HepG2 (cell line): ENCODE measurements at regions not wholly inside any gene's neighbourhood (a gene's known extent, or its start where the extent isn't known, plus 50 kb on each side); places are given as distances from the start of the nearest gene placed in this dataset.

Experiments
- ATAC-seq: fragments of 200-7000 bp; cut with Tn5 transposase; 3 replicates; pipeline ENCODE4 v1.9.1; 2020; ENCODE audit warnings: mild to moderate bottlenecking, moderate library complexity
- BruUV-seq: library from RNA; stranded (reverse); fragments of 400-500 nt; replicated peaks from 2 replicates; lab custom pipeline; 2021; lab: Mats Ljungman, UMichigan
- CTCF ChIA-PET: fragments of 300-600 bp; formaldehyde crosslinking; extraction: SDS; loops from one replicate; lab custom pipeline; 2021; ENCODE audit warnings: low total read pairs, inconsistent platforms, low intra/inter-chr PET ratio; lab: Yijun Ruan, JAX
- POLR2A ChIA-PET: fragments of 350-600 bp; sonication (Branson Sonifier 250); formaldehyde crosslinking; loops from one replicate; lab custom pipeline; 2020; ENCODE audit warnings: antibody characterized with exemption, inconsistent platforms; lab: Yijun Ruan, JAX
- DNase-seq: peaks from one replicate; pipeline ENCODE4 v3.0.0-alpha.2; 2015; ENCODE audit warnings: low spot score
- FAIRE-seq: peaks from 3 replicates; lab custom pipeline; 2011; peaks lifted over from hg19 to GRCh38; lab: Jason Lieb, UNC
- H2AFZ ChIP-seq: one replicate; pipeline ENCODE4 v1.6.1; 2011; ENCODE audit warnings: low read length, inconsistent platforms
- H3K27ac ChIP-seq: fragments of 300-600 bp; 3 replicates; pipeline ENCODE4 v1.8.0; 2011; ENCODE audit warnings: mixed run types, mild to moderate bottlenecking, mixed read lengths, low read length, inconsistent platforms; ENCODE audit not compliant: insufficient read depth; ENCODE audit errors: extremely low read length
- H3K27me3 ChIP-seq, 2 experiments: fragments of 200-600 bp in 1 of 2; 2 replicates in 1 of 2; 3 replicates in 1 of 2; pipeline versions ENCODE4 v1.6.0 to v1.8.0; 2011; ENCODE audit warnings: low read length in 2 of 2, mild to moderate bottlenecking in 2 of 2, moderate library complexity in 2 of 2, inconsistent platforms in 1 of 2; ENCODE audit not compliant: insufficient read depth in 2 of 2, control insufficient read depth in 1 of 2
- H3K36me3 ChIP-seq, 2 experiments: fragments of 200-600 bp in 1 of 2; replicated peaks in 1 of 2; 2 replicates in 1 of 2; 3 replicates in 1 of 2; pipeline versions ENCODE4 v1.5.1 to v1.8.0; 2011; ENCODE audit warnings: low read length in 2 of 2, inconsistent platforms in 1 of 2; ENCODE audit not compliant: insufficient read depth in 2 of 2, control insufficient read depth in 1 of 2
- H3K4me1 ChIP-seq: 2 replicates; pipeline ENCODE4 v1.5.1; 2012; ENCODE audit warnings: low read length, inconsistent platforms; ENCODE audit not compliant: insufficient read depth
- H3K4me2 ChIP-seq: 2 replicates; pipeline ENCODE4 v1.6.0; 2011; ENCODE audit warnings: low read depth, low read length, inconsistent platforms
- H3K4me3 ChIP-seq, 3 experiments: fragments of 200-600 bp in 1 of 3; sonication (generic), shearing (Covaris generic) in 1 of 3; replicated peaks in 1 of 3; 2 replicates each; pipeline ENCODE4 v1.5.1; 2011 to 2016; ENCODE audit warnings: low read length in 3 of 3, inconsistent platforms in 2 of 3, low read depth in 2 of 3, mild to moderate bottlenecking in 2 of 3, control low read depth in 1 of 3, mixed read lengths in 1 of 3; ENCODE audit not compliant: insufficient read depth in 1 of 3
- H3K79me2 ChIP-seq: one replicate; pipeline ENCODE4 v1.6.1; 2011; ENCODE audit warnings: low read length, inconsistent platforms; ENCODE audit not compliant: insufficient read depth
- H3K9ac ChIP-seq: 2 replicates; pipeline ENCODE4 v1.6.0; 2011; ENCODE audit warnings: mild to moderate bottlenecking, low read depth, low read length, inconsistent platforms; ENCODE audit not compliant: insufficient read depth
- H3K9me3 ChIP-seq: 2 replicates; pipeline ENCODE4 v1.5.1; 2012; ENCODE audit warnings: mild to moderate bottlenecking, low read length
- H4K20me1 ChIP-seq: 2 replicates; pipeline ENCODE4 v1.6.0; 2011; ENCODE audit warnings: inconsistent platforms, mild to moderate bottlenecking, low read length, moderate library complexity; ENCODE audit not compliant: insufficient read depth
- ADNP ChIP-seq: sonication (generic); formaldehyde crosslinking; IDR thresholded peaks from 2 replicates; pipeline ENCODE4 v1.4.0; 2020; ENCODE audit warnings: missing genetic modification reagents
- ERF ChIP-seq: IDR thresholded peaks from 2 replicates; pipeline ENCODE4 v1.6.1; 2018; ENCODE audit warnings: missing biosample characterization, missing genetic modification reagents
- GZF1 ChIP-seq: sonication (generic); formaldehyde crosslinking; IDR thresholded peaks from 2 replicates; pipeline ENCODE4 v1.5.1; 2020; ENCODE audit warnings: mild to moderate bottlenecking, missing genetic modification reagents
- HNF4A ChIP-seq: sonication (generic); formaldehyde crosslinking; IDR thresholded peaks from 2 replicates; pipeline ENCODE4 v1.4.0; 2020; ENCODE audit warnings: missing genetic modification reagents
- HNF4G ChIP-seq, 2 experiments: sonication (generic) in 1 of 2; formaldehyde crosslinking in 1 of 2; IDR thresholded peaks; 2 replicates each; pipeline versions ENCODE4 v1.4.0 to v1.6.1; 2011 to 2020; ENCODE audit warnings: borderline replicate concordance in 2 of 2, low read depth in 2 of 2, mild to moderate bottlenecking in 2 of 2, low read length in 1 of 2, missing genetic modification reagents in 1 of 2, moderate library complexity in 1 of 2
- KDM2A ChIP-seq: sonication (generic); formaldehyde crosslinking; IDR thresholded peaks from 2 replicates; pipeline ENCODE4 v1.4.0; 2020; ENCODE audit warnings: low read depth, missing genetic modification reagents, borderline replicate concordance
- MBD4 ChIP-seq: IDR thresholded peaks from 2 replicates; pipeline ENCODE4 v1.6.1; 2012; ENCODE audit warnings: low read length, inconsistent platforms, borderline replicate concordance
- MEF2D ChIP-seq: sonication (generic); formaldehyde crosslinking; IDR thresholded peaks from 2 replicates; pipeline ENCODE4 v1.5.1; 2020; ENCODE audit warnings: mild to moderate bottlenecking, missing genetic modification reagents
- NFIC ChIP-seq: IDR thresholded peaks from 2 replicates; pipeline ENCODE4 v1.6.1; 2012; ENCODE audit warnings: mild to moderate bottlenecking, low read length, inconsistent platforms
- TAF1 ChIP-seq: sonication (generic); formaldehyde crosslinking; IDR thresholded peaks from 2 replicates; pipeline ENCODE4 v1.4.0; 2020; ENCODE audit warnings: missing genetic modification reagents
- ZKSCAN5 ChIP-seq: sonication (generic); formaldehyde crosslinking; IDR thresholded peaks from 2 replicates; pipeline ENCODE4 v1.5.1; 2020; ENCODE audit warnings: mild to moderate bottlenecking, missing genetic modification reagents
- ZMYM4 ChIP-seq: sonication (generic); formaldehyde crosslinking; IDR thresholded peaks from 2 replicates; pipeline ENCODE4 v1.8.1; 2023; ENCODE audit warnings: mild to moderate bottlenecking, missing genetic modification reagents
- ZNF180 ChIP-seq: sonication (generic); formaldehyde crosslinking; IDR thresholded peaks from 2 replicates; pipeline ENCODE4 v1.4.0; 2020; ENCODE audit warnings: low read depth, missing genetic modification reagents, borderline replicate concordance
- ZNF235 ChIP-seq: sonication (generic); formaldehyde crosslinking; IDR thresholded peaks from 2 replicates; pipeline ENCODE4 v1.8.1; 2023; ENCODE audit warnings: mild to moderate bottlenecking, missing genetic modification reagents, borderline replicate concordance
- ZNF383 ChIP-seq: sonication (generic); formaldehyde crosslinking; IDR thresholded peaks from 2 replicates; pipeline ENCODE4 v1.4.0; 2020; ENCODE audit warnings: missing genetic modification reagents, mild to moderate bottlenecking, borderline replicate concordance
- ZNF644 ChIP-seq: IDR thresholded peaks from 2 replicates; pipeline ENCODE4 v1.6.1; 2016; ENCODE audit warnings: low read depth
- ZNF713 ChIP-seq: sonication (generic); formaldehyde crosslinking; IDR thresholded peaks from 2 replicates; pipeline ENCODE4 v1.4.0; 2020; ENCODE audit warnings: mild to moderate bottlenecking, missing genetic modification reagents
- WGBS: methylation state at CpG from one replicate; pipeline ENCODE4 v1.1.6; 2017; ENCODE audit warnings: low lambda C conversion rate; 5-methylcytosine and 5-hydroxymethylcytosine counted together
- in situ Hi-C: cut with HindIII; loops from 2 replicates; pipeline ENCODE4 v1.10.0; 2017; ENCODE audit warnings: low pct_unique_long_range_greater_than_20kb; ENCODE audit not compliant: extremely low pct_ligation_motif_present
- intact Hi-C: fragments of 100-400 bp; cut with micrococcal nuclease; formaldehyde crosslinking; loops from one replicate; pipeline ENCODE4 v1.10.0; 2022; ENCODE audit not compliant: unreplicated experiment
- TF ChIP-seq, protein P1 (sequence below): sonication (generic); formaldehyde crosslinking; IDR thresholded peaks from 2 replicates; pipeline ENCODE4 v1.4.0; 2020; ENCODE audit warnings: missing genetic modification reagents, mild to moderate bottlenecking, borderline replicate concordance

DNA sequence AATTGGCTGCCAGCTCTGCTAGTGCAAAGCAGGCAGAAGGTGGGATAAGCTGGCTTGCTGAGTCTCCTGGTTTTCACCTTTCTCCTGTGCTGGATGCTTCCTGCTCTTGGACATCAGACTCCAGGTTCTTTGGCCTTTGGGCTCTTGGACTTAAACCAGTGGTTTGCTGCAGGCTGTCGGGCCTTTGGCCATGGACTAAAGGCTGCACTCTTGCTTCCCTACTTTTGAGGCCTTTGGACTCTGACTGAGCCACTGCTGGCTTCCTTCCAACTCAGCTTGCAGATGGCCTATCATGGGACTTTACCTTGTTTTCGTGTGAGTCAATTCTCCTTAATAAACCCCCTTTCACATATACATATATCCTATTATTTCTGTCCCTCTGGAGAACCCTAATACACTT, 1293.9 kb upstream of the CDH6 start:
- 0% methylated on average over 2 of the region's 2 CpGs for WGBS

DNA sequence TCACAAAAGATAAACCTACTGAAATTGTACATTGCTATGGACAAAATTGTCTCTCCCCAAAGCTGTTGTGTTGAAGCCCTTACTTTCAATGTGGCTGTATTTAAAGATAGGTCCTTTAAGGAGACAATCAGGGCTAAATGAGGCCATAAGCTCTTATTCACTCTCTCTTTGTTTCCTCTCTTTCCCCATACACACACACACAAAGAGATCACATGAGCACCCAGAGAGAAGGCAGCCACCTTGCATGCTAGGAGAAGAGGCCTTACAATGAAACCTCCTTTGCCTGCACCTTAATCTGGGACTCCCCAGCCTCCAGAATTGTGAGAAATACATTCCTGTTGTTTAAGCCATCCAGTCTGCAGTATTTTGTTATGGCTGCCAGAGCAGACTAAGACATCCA, 1295.6 kb upstream of the CDH6 start:
- DNase-seq, result no peak
- peaks cover 7% of the 10 kb centered on the region; the same call in 1 of the 2 replicates for H3K4me1 ChIP-seq
- TF ChIP-seq ERF (CRISPR knock-in tag), result no peak
- no peak for TF ChIP-seq ZNF383 (CRISPR knock-in tag)
- no peak for TF ChIP-seq ZNF180 (CRISPR knock-in tag)
- TF ChIP-seq ZKSCAN5, result no peak
- TF ChIP-seq, protein P1, sequence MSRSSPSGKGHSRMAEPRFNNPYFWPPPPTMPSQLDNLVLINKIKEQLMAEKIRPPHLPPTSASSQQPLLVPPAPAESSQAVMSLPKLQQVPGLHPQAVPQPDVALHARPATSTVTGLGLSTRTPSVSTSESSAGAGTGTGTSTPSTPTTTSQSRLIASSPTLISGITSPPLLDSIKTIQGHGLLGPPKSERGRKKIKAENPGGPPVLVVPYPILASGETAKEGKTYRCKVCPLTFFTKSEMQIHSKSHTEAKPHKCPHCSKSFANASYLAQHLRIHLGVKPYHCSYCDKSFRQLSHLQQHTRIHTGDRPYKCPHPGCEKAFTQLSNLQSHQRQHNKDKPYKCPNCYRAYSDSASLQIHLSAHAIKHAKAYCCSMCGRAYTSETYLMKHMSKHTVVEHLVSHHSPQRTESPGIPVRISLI, result no peak
- no peak for TF ChIP-seq ADNP (CRISPR knock-in tag)
- TF ChIP-seq TAF1 (CRISPR knock-in tag), result no peak
- no peak for TF ChIP-seq ZNF713
- TF ChIP-seq MEF2D (CRISPR knock-in tag), result no peak
- TF ChIP-seq ZNF235 (CRISPR knock-in tag), result no peak
- TF ChIP-seq, all 625 proteins: peak for 0
- no peak overlapping the region for H3K9ac ChIP-seq
- no peak overlapping the region for H3K27ac ChIP-seq
- no peak overlapping the region for H2AFZ ChIP-seq
- no peaks in the 10 kb centered on the region for H3K79me2 ChIP-seq
- no peaks in the 10 kb centered on the region; the same call in 1 of the 2 replicates for H3K9me3 ChIP-seq
- intact Hi-C loops (no loop called here), in situ Hi-C loops (no loop called here)
- FAIRE-seq (no peak), ATAC-seq (no peak)
- no peaks in the 10 kb centered on the region for H3K27me3 ChIP-seq
- ChIA-PET CTCF (no interaction called here), POLR2A (no interaction called here)
- no peak overlapping the region for H3K4me2 ChIP-seq
- H3K4me3 ChIP-seq, result no peak overlapping the region
- no peaks in the 10 kb centered on the region for H4K20me1 ChIP-seq
- no TSS peak for BruUV-seq
- no peaks in the 10 kb centered on the region for H3K36me3 ChIP-seq

More for the DNA sequence above, 1293.9 kb upstream of the CDH6 start:
- no peak overlapping the region for H3K27ac ChIP-seq
- H3K27me3 ChIP-seq, result no peaks in the 10 kb centered on the region
- H2AFZ ChIP-seq, result no peak overlapping the region
- CTCF ChIA-PET, result no interaction called here
- H3K9me3 ChIP-seq, result no peaks in the 10 kb centered on the region; the same call in 1 of the 2 replicates
- no TSS peak for BruUV-seq
- peak; percentile 24 for DNase-seq
- TF ChIP-seq HNF4G (IDR thresholded peaks at IDR 0.05; ENCODE audit: borderline replicate concordance, low read depth, low read length) (peak; percentile 60), HNF4G (CRISPR knock-in tag; IDR thresholded peaks at IDR 0.05; ENCODE audit: borderline replicate concordance, low read depth) (no peak), MBD4 (no peak), HNF4A (CRISPR knock-in tag) (peak; percentile 86), GZF1 (CRISPR knock-in tag) (no peak), KDM2A (CRISPR knock-in tag) (no peak), ZNF644 (CRISPR knock-in tag) (peak; percentile 85), NFIC (0 out of 2 replicates have a peak, but pooled peaks have one; percentile 24), ZMYM4 (peak; percentile 33; the same call in 1 of the 2 replicates)
- FAIRE-seq, result no peak
- ATAC-seq, result peak; percentile 75
- POLR2A ChIA-PET, result no interaction called here
- intact Hi-C loops (no loop called here), in situ Hi-C loops (no loop called here)
- no peak overlapping the region for H3K4me2 ChIP-seq
- H3K36me3 ChIP-seq, result no peaks in the 10 kb centered on the region
- peaks cover 7% of the 10 kb centered on the region; the same call in 1 of the 2 replicates for H3K4me1 ChIP-seq
- H3K4me3 ChIP-seq, result no peak overlapping the region
- no peaks in the 10 kb centered on the region for H3K79me2 ChIP-seq
- H3K9ac ChIP-seq, result no peak overlapping the region
- H4K20me1 ChIP-seq, result no peaks in the 10 kb centered on the region
